ENCODE measurements at regions not wholly inside any gene's neighbourhood (a gene's known extent, or its start where the extent isn't known, plus 50 kb on each side); places are given as distances from the start of the nearest gene placed in this dataset.
"Not testable (repeated sequence)": the region's sequence is repeated elsewhere in the genome, so short reads cannot be mapped to it uniquely, and the experiment has no call there.

DNA sequence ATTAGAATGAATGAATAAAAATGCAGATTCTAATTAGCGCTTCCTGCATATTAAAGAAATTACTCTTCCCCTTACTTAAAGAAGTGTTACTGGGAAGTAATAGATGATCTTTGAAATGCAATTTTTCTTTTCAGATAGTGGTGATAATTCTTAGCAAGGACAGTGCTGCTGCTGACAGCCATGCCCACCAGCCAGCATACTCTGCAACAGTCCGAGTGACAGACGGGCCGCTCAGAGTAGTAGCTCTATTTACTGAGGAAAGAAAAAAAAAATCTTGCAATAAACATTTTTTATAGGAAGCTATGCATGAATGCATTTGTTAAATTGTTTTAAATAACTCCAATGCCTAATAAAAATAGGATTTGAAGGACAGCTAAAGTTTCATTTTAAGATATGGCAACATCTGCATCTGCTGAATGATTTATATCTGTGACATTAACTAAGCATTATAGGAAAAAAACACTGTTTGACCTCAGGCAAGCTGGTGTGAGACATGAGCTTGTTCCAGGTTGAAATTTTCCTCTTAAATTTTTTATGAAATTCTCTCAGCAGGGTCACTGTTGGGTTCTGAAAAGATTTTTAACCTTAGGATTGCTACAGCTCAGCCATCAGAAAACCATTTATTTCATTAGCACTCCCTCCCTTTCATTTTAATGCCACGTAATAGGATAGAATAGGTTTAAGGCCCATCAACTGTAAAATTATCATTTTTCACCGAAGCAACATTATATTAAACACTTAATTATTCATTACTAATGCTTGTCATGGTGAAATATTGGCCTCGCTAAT is 393.8 kb downstream of the DCDC2C start:
- no peaks in the 10 kb centered on the region for H3K9me3 Mint-ChIP-seq
- no peak overlapping the region for H3K4me3 Mint-ChIP-seq
- H3K36me3 Mint-ChIP-seq = no peaks in the 10 kb centered on the region
- DNase-seq (ENCODE audit: low spot score) (no peak), ATAC-seq (no peak)
- no peak overlapping the region for H3K27ac Mint-ChIP-seq
- no peaks in the 10 kb centered on the region for H3K4me1 Mint-ChIP-seq (ENCODE audit: low read depth in 2 of 2)
- H3K27me3 Mint-ChIP-seq = peaks cover 0 to 14% of the 10 kb centered on the region in 2 donors

GRCh38 chr2:4098137-4098536 is 394.8 kb downstream of the DCDC2C start:
- Mint-ChIP-seq H3K9me3 (no peaks in the 10 kb centered on the region), H3K27me3 (peaks cover 0 to 14% of the 10 kb centered on the region in 2 donors), H3K4me3 (no peak overlapping the region), H3K36me3 (no peaks in the 10 kb centered on the region), H3K4me1 (ENCODE audit: low read depth in 2 of 2) (no peaks in the 10 kb centered on the region), H3K27ac (no peak overlapping the region)
- DNase-seq (ENCODE audit: low spot score) (no peak), ATAC-seq (no peak)

- Mint-ChIP-seq H3K4me1 (ENCODE audit: low read depth in 2 of 2) (no peaks in the 10 kb centered on the region), H3K27me3 (peaks cover 0 to 14% of the 10 kb centered on the region in 2 donors), H3K27ac (no peak overlapping the region), H3K4me3 (no peak overlapping the region), H3K36me3 (no peaks in the 10 kb centered on the region), H3K9me3 (peaks cover 3% of the 10 kb centered on the region)
- ATAC-seq (no peak), DNase-seq (ENCODE audit: low spot score) (no peak)
Measured at GRCh38 chr2:4101936-4102335, 398.6 kb downstream of the DCDC2C start.

GRCh38 chr2:4107179-4107578 is 403.8 kb downstream of the DCDC2C start:
- DNase-seq (ENCODE audit: low spot score) (no peak), ATAC-seq (no peak)
- H3K27me3 Mint-ChIP-seq = no peaks in the 10 kb centered on the region
- peaks cover 3% of the 10 kb centered on the region for H3K9me3 Mint-ChIP-seq
- no peaks in the 10 kb centered on the region for H3K36me3 Mint-ChIP-seq
- H3K4me1 Mint-ChIP-seq (ENCODE audit: low read depth in 2 of 2) = no peaks in the 10 kb centered on the region
- H3K27ac Mint-ChIP-seq = no peak overlapping the region
- H3K4me3 Mint-ChIP-seq = no peak overlapping the region

DNA sequence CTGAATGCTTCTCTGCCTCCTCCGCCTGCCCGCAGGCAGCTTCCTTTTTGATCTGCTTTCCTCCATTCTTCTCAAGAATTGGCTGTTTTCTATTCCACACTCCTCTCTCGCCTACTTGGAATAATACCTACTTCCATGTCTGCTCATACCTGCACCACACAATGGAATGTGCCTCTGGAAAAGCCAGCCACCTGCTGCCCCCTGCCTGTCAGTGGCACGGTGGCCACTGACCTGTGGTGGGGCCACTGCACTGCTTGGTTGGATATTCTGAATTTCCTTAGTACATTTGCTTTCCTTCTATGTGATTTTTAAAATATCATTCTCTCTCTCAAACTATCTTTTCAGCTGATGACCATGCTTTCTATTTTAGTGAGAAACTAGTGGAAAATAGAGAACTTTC is 406.9 kb downstream of the DCDC2C start:
- no peaks in the 10 kb centered on the region for H3K27me3 Mint-ChIP-seq
- H3K36me3 Mint-ChIP-seq = no peaks in the 10 kb centered on the region
- no peak for ATAC-seq

GRCh38 chr2:4115435-4115834 is 412.1 kb downstream of the DCDC2C start:
- ATAC-seq; H3K4me3 Mint-ChIP-seq; DNase-seq (ENCODE audit: low spot score); H3K4me1 Mint-ChIP-seq (ENCODE audit: low read depth in 2 of 2); H3K27me3 Mint-ChIP-seq; H3K27ac Mint-ChIP-seq: not testable (repeated sequence)
- Mint-ChIP-seq H3K9me3 (peaks cover 18% of the 10 kb centered on the region), H3K36me3 (peaks cover 11% of the 10 kb centered on the region)

More for the DNA sequence above, 406.9 kb downstream of the DCDC2C start:
- Mint-ChIP-seq H3K4me3 (no peak overlapping the region), H3K9me3 (no peaks in the 10 kb centered on the region), H3K27ac (no peak overlapping the region), H3K4me1 (ENCODE audit: low read depth in 2 of 2) (no peaks in the 10 kb centered on the region)
- no peak for DNase-seq (ENCODE audit: low spot score)

- no peaks in the 10 kb centered on the region for H3K4me1 Mint-ChIP-seq (ENCODE audit: low read depth in 2 of 2)
- H3K4me3 Mint-ChIP-seq = no peak overlapping the region
- no peak overlapping the region for H3K27ac Mint-ChIP-seq
- peaks cover 11% of the 10 kb centered on the region for H3K36me3 Mint-ChIP-seq
- DNase-seq (ENCODE audit: low spot score) (no peak), ATAC-seq (no peak)
- H3K9me3 Mint-ChIP-seq = peaks cover 26% of the 10 kb centered on the region
- no peaks in the 10 kb centered on the region for H3K27me3 Mint-ChIP-seq
Measured at GRCh38 chr2:4122726-4123125, 419.4 kb downstream of the DCDC2C start.

DNA sequence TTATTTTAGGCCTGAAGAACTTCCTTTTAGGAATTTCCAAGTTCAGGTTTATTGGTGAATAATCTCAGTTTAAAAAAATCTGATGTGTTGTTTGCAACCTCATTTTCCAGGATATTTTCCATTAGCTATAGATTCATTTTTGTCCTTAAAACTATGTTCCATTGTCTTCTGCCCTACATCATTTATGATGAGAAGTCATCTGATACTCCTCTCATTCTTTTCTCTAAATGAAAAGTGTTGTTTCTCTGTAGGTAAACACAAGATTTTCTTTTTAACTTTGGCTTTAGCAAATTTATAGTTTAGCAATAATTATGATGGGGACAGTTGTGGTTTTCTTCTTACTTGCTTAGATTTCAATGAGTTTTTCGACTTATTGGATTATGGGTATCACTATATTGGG is 427.3 kb downstream of the DCDC2C start:
- Mint-ChIP-seq H3K36me3 (peaks cover 13% of the 10 kb centered on the region), H3K4me1 (ENCODE audit: low read depth in 2 of 2) (no peaks in the 10 kb centered on the region), H3K27me3 (no peaks in the 10 kb centered on the region), H3K4me3 (no peak overlapping the region), H3K27ac (no peak overlapping the region), H3K9me3 (peaks cover 24% of the 10 kb centered on the region)
- ATAC-seq = no peak
- no peak for DNase-seq (ENCODE audit: low spot score)

DNA sequence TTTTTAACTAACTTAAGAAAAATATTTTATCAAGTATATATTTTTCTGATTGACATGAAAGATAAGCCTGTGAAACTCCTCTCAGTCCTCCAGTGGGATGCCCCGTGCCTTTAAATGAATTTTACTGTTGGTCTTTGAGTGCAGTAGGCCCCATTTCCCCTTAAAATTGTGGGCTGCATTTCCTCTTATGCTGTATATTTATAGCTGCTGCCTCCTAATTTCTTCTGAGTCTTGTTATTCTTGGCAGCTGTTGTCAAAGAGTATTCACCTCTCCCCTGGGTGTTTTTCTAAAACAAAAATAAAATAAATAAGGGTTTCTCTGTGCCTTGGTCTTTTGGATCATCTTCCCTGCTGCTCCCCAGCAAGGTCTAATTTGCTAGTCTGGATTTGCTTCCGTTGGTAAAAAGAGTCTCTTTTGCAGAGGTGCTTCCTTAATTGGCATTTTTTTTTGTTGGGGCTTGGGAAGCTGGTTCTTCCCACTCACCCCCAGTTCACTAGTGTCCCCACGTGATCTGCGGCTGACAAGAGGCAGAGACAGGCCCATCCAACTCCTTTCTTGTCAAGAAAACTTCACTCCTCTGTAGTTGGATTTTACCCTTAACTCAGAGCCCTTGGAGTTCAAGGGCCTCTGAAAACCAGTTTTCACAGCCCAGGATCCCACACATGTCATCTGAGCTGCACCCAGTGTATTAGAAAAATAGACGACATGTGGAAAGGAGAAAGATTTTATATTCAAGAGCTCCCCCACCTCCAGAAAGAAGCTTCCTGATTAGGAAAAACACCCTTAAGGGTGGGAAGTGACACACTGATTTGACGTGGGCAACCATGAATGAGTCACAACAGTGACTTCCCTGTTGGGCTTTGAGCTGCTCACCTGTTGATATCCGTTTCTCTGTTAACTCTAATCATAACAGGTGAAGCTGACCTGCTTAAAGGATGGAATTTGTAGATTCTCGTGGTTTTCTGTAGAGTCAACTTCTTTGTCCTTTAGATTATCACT is 431.5 kb downstream of the DCDC2C start:
- Mint-ChIP-seq H3K4me3 (no peak overlapping the region), H3K27me3 (no peaks in the 10 kb centered on the region), H3K36me3 (peaks cover 13% of the 10 kb centered on the region), H3K9me3 (peaks cover 22% of the 10 kb centered on the region), H3K4me1 (ENCODE audit: low read depth in 2 of 2) (no peaks in the 10 kb centered on the region), H3K27ac (no peak overlapping the region)
- no peak for DNase-seq (ENCODE audit: low spot score)
- no peak for ATAC-seq

GRCh38 chr2:4135765-4136164 is 432.4 kb downstream of the DCDC2C start:
- DNase-seq (ENCODE audit: low spot score) (no peak), ATAC-seq (no peak)
- H3K27ac Mint-ChIP-seq = no peak overlapping the region
- peaks cover 12% of the 10 kb centered on the region for H3K36me3 Mint-ChIP-seq
- peaks cover 21% of the 10 kb centered on the region for H3K9me3 Mint-ChIP-seq
- H3K27me3 Mint-ChIP-seq = no peaks in the 10 kb centered on the region
- H3K4me1 Mint-ChIP-seq (ENCODE audit: low read depth in 2 of 2) = no peaks in the 10 kb centered on the region
- no peak overlapping the region for H3K4me3 Mint-ChIP-seq

GRCh38 chr2:4139316-4139715 is 435.9 kb downstream of the DCDC2C start:
- H3K27me3 Mint-ChIP-seq = no peaks in the 10 kb centered on the region
- ATAC-seq (no peak), DNase-seq (ENCODE audit: low spot score) (no peak)

DNA sequence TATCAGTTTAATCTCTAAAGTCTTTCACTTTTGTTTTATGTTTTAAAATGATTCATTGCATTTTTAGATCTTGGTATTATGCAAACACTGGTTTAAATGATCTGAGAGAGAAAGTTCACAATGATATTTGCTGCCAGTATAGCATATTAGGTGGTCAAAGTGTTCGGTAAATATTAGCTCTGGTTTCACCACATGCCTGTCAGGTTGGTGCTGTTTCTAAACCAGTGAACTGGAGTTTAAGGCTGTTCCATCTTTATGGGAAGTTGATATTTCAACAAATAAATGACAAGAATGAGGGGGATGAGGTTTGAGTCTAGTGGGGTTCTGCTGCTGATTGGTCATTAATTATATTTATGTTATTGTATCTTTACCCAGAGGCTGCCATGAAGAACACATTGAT is 436.4 kb downstream of the DCDC2C start:
- Mint-ChIP-seq H3K9me3 (peaks cover 12% of the 10 kb centered on the region), H3K36me3 (no peaks in the 10 kb centered on the region), H3K27ac (no peak overlapping the region), H3K4me1 (ENCODE audit: low read depth in 2 of 2) (no peaks in the 10 kb centered on the region), H3K27me3 (no peaks in the 10 kb centered on the region), H3K4me3 (no peak overlapping the region)
- DNase-seq (ENCODE audit: low spot score) (no peak), ATAC-seq (no peak)

More at GRCh38 chr2:4139316-4139715, 435.9 kb downstream of the DCDC2C start:
- H3K27ac Mint-ChIP-seq = no peak overlapping the region
- H3K4me1 Mint-ChIP-seq (ENCODE audit: low read depth in 2 of 2) = no peaks in the 10 kb centered on the region
- peaks cover 12% of the 10 kb centered on the region for H3K9me3 Mint-ChIP-seq
- H3K4me3 Mint-ChIP-seq = no peak overlapping the region
- H3K36me3 Mint-ChIP-seq = no peaks in the 10 kb centered on the region

GRCh38 chr2:4140281-4140970 is 437.1 kb downstream of the DCDC2C start:
- H3K4me1 Mint-ChIP-seq (ENCODE audit: low read depth in 2 of 2) = no peaks in the 10 kb centered on the region
- no peaks in the 10 kb centered on the region for H3K27me3 Mint-ChIP-seq
- H3K27ac Mint-ChIP-seq = no peak overlapping the region
- H3K9me3 Mint-ChIP-seq = peaks cover 9% of the 10 kb centered on the region
- no peaks in the 10 kb centered on the region for H3K36me3 Mint-ChIP-seq
- H3K4me3 Mint-ChIP-seq = no peak overlapping the region
- ATAC-seq (no peak), DNase-seq (ENCODE audit: low spot score) (no peak)
